K562 (cell line): ENCODE measurements at regions not wholly inside any gene's neighbourhood (a gene's known extent, or its start where the extent isn't known, plus 50 kb on each side); places are given as distances from the start of the nearest gene placed in this dataset.

Experiments
- ATAC-seq: fragments of 200-7000 bp; cut with Tn5 transposase; 3 replicates; pipeline ENCODE4 v1.9.1; 2020; ENCODE audit warnings: moderate library complexity
- BruUV-seq: library from RNA; stranded (reverse); fragments of 400-500 nt; replicated peaks from 2 replicates; lab custom pipeline; 2021; lab: Mats Ljungman, UMichigan
- CTCF ChIA-PET: fragments of 300-600 bp; formaldehyde crosslinking; extraction: SDS; loops from one replicate; lab custom pipeline; 2021; ENCODE audit warnings: low intra/inter-chr PET ratio; lab: Yijun Ruan, JAX
- POLR2A ChIA-PET: fragments of 300-600, 350-650 bp; sonication (Branson Sonifier 250); formaldehyde crosslinking; extraction: SDS; loops from one replicate; lab custom pipeline; 2021; ENCODE audit warnings: antibody characterized with exemption, inconsistent platforms; lab: Yijun Ruan, JAX
- DNase-seq, 4 experiments: peaks; one replicate each; pipeline versions ENCODE4 v3.0.0 to v3.0.0-alpha.2; 2011 to 2018; ENCODE audit warnings: low spot score in 3 of 4, mixed read lengths in 3 of 4; ENCODE audit errors: extremely low read depth in 1 of 4
- FAIRE-seq: peaks from 2 replicates; lab custom pipeline; 2011; peaks lifted over from hg19 to GRCh38; lab: Jason Lieb, UNC
- H2AFZ ChIP-seq: 2 replicates; pipeline ENCODE4 v1.6.0; 2011; ENCODE audit warnings: low read depth, low read length, control low read depth, inconsistent platforms
- H3K27ac ChIP-seq: fragments of 200-600 bp; 3 replicates; pipeline ENCODE4 v1.8.0; 2011; ENCODE audit warnings: low read depth, mild to moderate bottlenecking, control low read depth, inconsistent platforms, low read length, moderate library complexity, mixed read lengths; ENCODE audit errors: extremely low read depth
- H3K27me3 ChIP-seq, 2 experiments: fragments of 300-600 bp in 1 of 2; 2 replicates in 1 of 2; 3 replicates in 1 of 2; pipeline versions ENCODE4 v1.6.0 to v1.8.0; 2011; ENCODE audit warnings: inconsistent platforms in 2 of 2, low read length in 2 of 2, mild to moderate bottlenecking in 1 of 2, mixed read lengths in 1 of 2, moderate library complexity in 1 of 2; ENCODE audit not compliant: control insufficient read depth in 2 of 2, insufficient read depth in 2 of 2
- H3K36me3 ChIP-seq: fragments of 300-600 bp; 3 replicates; pipeline ENCODE4 v1.8.0; 2011; ENCODE audit warnings: mild to moderate bottlenecking, low read length, inconsistent platforms; ENCODE audit not compliant: control insufficient read depth, insufficient read depth
- H3K4me1 ChIP-seq, 2 experiments: fragments of 200-600 bp in 1 of 2; replicated peaks in 1 of 2; 2 replicates in 1 of 2; 3 replicates in 1 of 2; pipeline versions ENCODE4 v1.5.1 to v1.8.0; 2011; ENCODE audit warnings: inconsistent platforms in 2 of 2, low read length in 2 of 2, mild to moderate bottlenecking in 1 of 2, mixed read lengths in 1 of 2, moderate library complexity in 1 of 2; ENCODE audit not compliant: control insufficient read depth in 2 of 2, insufficient read depth in 2 of 2
- H3K4me2 ChIP-seq: 2 replicates; pipeline ENCODE4 v1.6.1; 2011; ENCODE audit warnings: low read length, control low read depth, inconsistent platforms, mixed read lengths; ENCODE audit not compliant: insufficient read depth
- H3K4me3 ChIP-seq: fragments of 200-600 bp; sonication (generic), shearing (Covaris generic); 2 replicates; pipeline ENCODE4 v1.5.1; 2016; ENCODE audit warnings: control low read depth, inconsistent platforms
- H3K79me2 ChIP-seq: fragments of 200-600 bp; 3 replicates; pipeline ENCODE4 v1.8.0; 2011; ENCODE audit warnings: low read length, inconsistent platforms; ENCODE audit not compliant: control insufficient read depth, insufficient read depth
- H3K9ac ChIP-seq, 2 experiments: 2 replicates each; pipeline versions ENCODE4 v1.6.0 to v1.6.1; 2011; ENCODE audit warnings: low read depth in 2 of 2, low read length in 2 of 2, control low read depth in 1 of 2, inconsistent platforms in 1 of 2, mild to moderate bottlenecking in 1 of 2, mixed read lengths in 1 of 2; ENCODE audit not compliant: insufficient read depth in 1 of 2
- H3K9me1 ChIP-seq: one replicate; pipeline ENCODE4 v1.6.0; 2011; ENCODE audit warnings: inconsistent platforms, mild to moderate bottlenecking, low read length, moderate library complexity; ENCODE audit not compliant: control insufficient read depth, insufficient read depth
- H3K9me3 ChIP-seq: replicated peaks from 2 replicates; pipeline ENCODE4 v1.5.1; 2011; ENCODE audit warnings: low read depth, low read length, inconsistent platforms; ENCODE audit not compliant: control insufficient read depth, insufficient read depth
- H4K20me1 ChIP-seq: replicated peaks from 2 replicates; pipeline ENCODE4 v1.6.1; 2011; ENCODE audit warnings: low read length, inconsistent platforms, mixed read lengths; ENCODE audit not compliant: control insufficient read depth, insufficient read depth
- SMARCA4 ChIP-seq: fragments of 450-650 bp; IDR thresholded peaks from 2 replicates; pipeline ENCODE4 v1.6.1; 2016
- ZNF507 ChIP-seq: conservative IDR thresholded peaks from 2 replicates; pipeline ENCODE4 v1.6.1; 2017; ENCODE audit warnings: missing genetic modification characterization, missing compliant biosample characterization
- WGBS: fragments of 100-300 bp; shearing (Covaris generic); methylation state at CpG from one replicate; pipeline ENCODE4 v1.1.6; 2016; ENCODE audit warnings: low coverage, mixed read lengths; ENCODE audit not compliant: insufficient coverage; ENCODE audit errors: missing lambda C conversion rate; 5-methylcytosine and 5-hydroxymethylcytosine counted together
- in situ Hi-C: fragments of 300-500 bp; cut with MboI; formaldehyde crosslinking; loops from 4 replicates; pipeline ENCODE4 v1.15.0; 2018; ENCODE audit warnings: inconsistent platforms, mixed read lengths
- intact Hi-C: fragments of 100-400 bp; cut with micrococcal nuclease; formaldehyde crosslinking; loops from 2 replicates; pipeline ENCODE4 v1.14.2; 2022
- TF ChIP-seq, protein P1 (sequence below): sonication (generic); formaldehyde crosslinking; IDR thresholded peaks from 2 replicates; pipeline ENCODE4 v1.8.0; 2022; ENCODE audit warnings: mild to moderate bottlenecking, missing genetic modification reagents
- TF ChIP-seq, protein P2 (sequence below): IDR thresholded peaks from 2 replicates; pipeline ENCODE4 v1.6.1; 2014; ENCODE audit warnings: antibody characterized with exemption
- TF ChIP-seq, protein P3 (sequence below), 2 experiments: IDR thresholded peaks; 2 replicates each; pipeline ENCODE4 v1.6.1; 2011; ENCODE audit warnings: borderline replicate concordance in 1 of 2, control low read depth in 1 of 2, low read depth in 1 of 2, low read length in 1 of 2, mild to moderate bottlenecking in 1 of 2, mixed read lengths in 1 of 2, moderate library complexity in 1 of 2; ENCODE audit not compliant: insufficient read depth in 1 of 2, insufficient read length in 1 of 2, poor library complexity in 1 of 2, severe bottlenecking in 1 of 2; ENCODE audit errors: extremely low read depth in 1 of 2

DNA sequence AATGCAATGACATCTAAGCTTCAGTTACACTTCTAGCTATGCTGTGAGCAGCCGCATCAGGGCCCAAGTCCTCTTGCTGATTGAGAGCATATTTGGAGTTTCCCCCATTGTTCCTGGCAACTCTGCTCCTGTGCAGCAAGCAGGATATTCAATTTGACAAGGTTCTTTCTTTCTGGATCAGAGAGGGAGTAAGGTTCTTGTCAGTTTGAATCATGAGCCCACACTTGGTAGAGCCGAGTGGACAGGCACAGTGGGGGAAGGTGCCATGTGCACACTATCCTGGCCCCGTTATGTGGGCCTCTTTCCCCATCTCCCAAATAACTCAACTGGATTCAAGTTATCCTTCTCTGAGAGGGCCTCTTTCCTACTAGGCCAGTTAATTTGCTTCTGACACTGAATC is 385.4 kb downstream of the ZIC1 start:
- in situ Hi-C loops: no loop called here
- POLR2A ChIA-PET: no interaction called here
- Histone ChIP-seq H3K79me2 (no peaks in the 10 kb centered on the region), H3K27me3 (no peaks in the 10 kb centered on the region), H3K36me3 (no peaks in the 10 kb centered on the region), H3K4me3 (no peak overlapping the region), H4K20me1 (no peaks in the 10 kb centered on the region), H2AFZ (no peak overlapping the region), H3K4me1 (no peaks in the 10 kb centered on the region), H3K9me3 (no peaks in the 10 kb centered on the region), H3K4me2 (no peak overlapping the region), H3K9me1 (no peaks in the 10 kb centered on the region), H3K9ac (no peak overlapping the region), H3K27ac (no peak overlapping the region)
- WGBS: 0% methylated on average over 3 of the region's 3 CpGs
- intact Hi-C loops: no loop called here
- TF ChIP-seq, protein P1, sequence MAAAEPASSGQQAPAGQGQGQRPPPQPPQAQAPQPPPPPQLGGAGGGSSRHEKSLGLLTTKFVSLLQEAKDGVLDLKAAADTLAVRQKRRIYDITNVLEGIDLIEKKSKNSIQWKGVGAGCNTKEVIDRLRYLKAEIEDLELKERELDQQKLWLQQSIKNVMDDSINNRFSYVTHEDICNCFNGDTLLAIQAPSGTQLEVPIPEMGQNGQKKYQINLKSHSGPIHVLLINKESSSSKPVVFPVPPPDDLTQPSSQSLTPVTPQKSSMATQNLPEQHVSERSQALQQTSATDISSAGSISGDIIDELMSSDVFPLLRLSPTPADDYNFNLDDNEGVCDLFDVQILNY (CRISPR knock-in tag): no peak
- CTCF ChIA-PET: no interaction called here
- BruUV-seq: no TSS peak
- DNase-seq (no peak), FAIRE-seq (no peak), ATAC-seq (no peak)

DNA sequence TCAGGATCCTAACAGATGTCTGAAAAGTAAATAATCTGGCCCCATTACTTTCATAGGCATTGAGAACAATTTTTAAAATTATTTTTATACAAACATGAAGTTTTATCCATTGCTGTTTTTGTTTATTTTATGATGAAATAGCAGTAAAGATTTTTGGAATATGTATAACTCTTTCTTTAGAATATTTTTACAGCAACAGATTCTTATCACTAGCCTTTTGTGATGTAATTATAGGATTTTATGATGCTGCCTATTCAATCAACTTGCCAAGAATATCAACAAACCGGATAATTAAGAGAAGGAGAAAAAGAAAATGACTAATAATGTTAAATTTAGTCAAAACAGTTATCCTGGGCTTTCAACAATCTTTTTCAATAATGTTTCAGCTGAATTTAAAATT is 386.3 kb downstream of the ZIC1 start:
- H3K4me3 ChIP-seq: no peak overlapping the region
- H3K9me3 ChIP-seq: no peaks in the 10 kb centered on the region
- H3K27ac ChIP-seq: no peak overlapping the region
- H3K27me3 ChIP-seq: no peaks in the 10 kb centered on the region
- DNase-seq: no peak
- ChIA-PET POLR2A (no interaction called here), CTCF (no interaction called here)
- H3K36me3 ChIP-seq: no peaks in the 10 kb centered on the region
- H4K20me1 ChIP-seq: no peaks in the 10 kb centered on the region
- no peaks in the 10 kb centered on the region for H3K4me1 ChIP-seq
- WGBS: 0% methylated on average over 1 of the region's 1 CpG
- no peak overlapping the region for H3K9ac ChIP-seq
- FAIRE-seq: no peak
- in situ Hi-C loops (no loop called here), intact Hi-C loops (no loop called here)
- BruUV-seq: no TSS peak
- no peak overlapping the region for H3K4me2 ChIP-seq
- no peaks in the 10 kb centered on the region for H3K9me1 ChIP-seq
- ATAC-seq: no peak
- H2AFZ ChIP-seq: no peak overlapping the region
- no peaks in the 10 kb centered on the region for H3K79me2 ChIP-seq
- TF ChIP-seq, protein P2, sequence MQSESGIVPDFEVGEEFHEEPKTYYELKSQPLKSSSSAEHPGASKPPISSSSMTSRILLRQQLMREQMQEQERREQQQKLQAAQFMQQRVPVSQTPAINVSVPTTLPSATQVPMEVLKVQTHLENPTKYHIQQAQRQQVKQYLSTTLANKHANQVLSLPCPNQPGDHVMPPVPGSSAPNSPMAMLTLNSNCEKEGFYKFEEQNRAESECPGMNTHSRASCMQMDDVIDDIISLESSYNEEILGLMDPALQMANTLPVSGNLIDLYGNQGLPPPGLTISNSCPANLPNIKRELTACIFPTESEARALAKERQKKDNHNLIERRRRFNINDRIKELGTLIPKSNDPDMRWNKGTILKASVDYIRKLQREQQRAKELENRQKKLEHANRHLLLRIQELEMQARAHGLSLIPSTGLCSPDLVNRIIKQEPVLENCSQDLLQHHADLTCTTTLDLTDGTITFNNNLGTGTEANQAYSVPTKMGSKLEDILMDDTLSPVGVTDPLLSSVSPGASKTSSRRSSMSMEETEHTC: no peak
- TF ChIP-seq SMARCA4: no peak
- TF ChIP-seq, protein P3, sequence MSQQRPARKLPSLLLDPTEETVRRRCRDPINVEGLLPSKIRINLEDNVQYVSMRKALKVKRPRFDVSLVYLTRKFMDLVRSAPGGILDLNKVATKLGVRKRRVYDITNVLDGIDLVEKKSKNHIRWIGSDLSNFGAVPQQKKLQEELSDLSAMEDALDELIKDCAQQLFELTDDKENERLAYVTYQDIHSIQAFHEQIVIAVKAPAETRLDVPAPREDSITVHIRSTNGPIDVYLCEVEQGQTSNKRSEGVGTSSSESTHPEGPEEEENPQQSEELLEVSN (IDR thresholded peaks at IDR 0.05; ENCODE audit: borderline replicate concordance in 1 of 2, extremely low read depth in 1 of 2, insufficient read depth in 1 of 2, insufficient read length in 1 of 2, low read depth in 1 of 2, low read length in 1 of 2, poor library complexity in 1 of 2, severe bottlenecking in 1 of 2): no peak
- TF ChIP-seq ZNF507: no peak
